GM23338 (cell line): ENCODE measurements at regions not wholly inside any gene's neighbourhood (a gene's known extent, or its start where the extent isn't known, plus 50 kb on each side); places are given as distances from the start of the nearest gene placed in this dataset.

Experiments
- ATAC-seq: fragments of 200-7000 bp; cut with Tn5 transposase; 3 replicates; pipeline ENCODE4 v1.9.1; 2020
- DNase-seq: peaks from one replicate; pipeline ENCODE4 v3.0.0-alpha.2; 2015; ENCODE audit warnings: low spot score
- H2AFZ ChIP-seq: fragments of 200-600 bp; sonication (generic); 2 replicates; pipeline ENCODE4 v1.8.0; 2016; ENCODE audit warnings: antibody characterized with exemption, mild to moderate bottlenecking, moderate library complexity
- H3F3A ChIP-seq: fragments of 200-600 bp; sonication (generic); replicated peaks from 2 replicates; pipeline ENCODE4 v1.8.0; 2017; ENCODE audit warnings: antibody characterized with exemption, mixed run types, low read depth
- H3K27ac ChIP-seq: fragments of 200-600 bp; sonication (generic); 2 replicates; pipeline ENCODE4 v1.6.1; 2016; ENCODE audit warnings: low read depth
- H3K27me3 ChIP-seq: fragments of 200-600 bp; sonication (generic); 2 replicates; pipeline ENCODE4 v1.8.0; 2016; ENCODE audit warnings: mild to moderate bottlenecking, mixed run types, moderate library complexity; ENCODE audit not compliant: insufficient read depth
- H3K36me3 ChIP-seq: fragments of 200-600 bp; sonication (generic); 2 replicates; pipeline ENCODE4 v1.8.0; 2016; ENCODE audit warnings: mild to moderate bottlenecking; ENCODE audit not compliant: insufficient read depth
- H3K4me1 ChIP-seq: fragments of 200-600 bp; sonication (generic); 2 replicates; pipeline ENCODE4 v1.8.0; 2016; ENCODE audit warnings: mild to moderate bottlenecking, moderate library complexity; ENCODE audit not compliant: insufficient read depth
- H3K4me2 ChIP-seq: fragments of 200-600 bp; sonication (generic); 2 replicates; pipeline ENCODE4 v1.7.1; 2017; ENCODE audit warnings: mixed run types
- H3K4me3 ChIP-seq: fragments of 200-600 bp; sonication (generic); 2 replicates; pipeline ENCODE4 v1.6.1; 2016; ENCODE audit warnings: mixed run types
- H3K79me2 ChIP-seq: fragments of 200-600 bp; sonication (generic); replicated peaks from 2 replicates; pipeline ENCODE4 v1.8.0; 2017; ENCODE audit warnings: mild to moderate bottlenecking; ENCODE audit not compliant: insufficient read depth
- H3K9me2 ChIP-seq: fragments of 200-600 bp; sonication (generic); 2 replicates; pipeline ENCODE4 v1.8.0; 2017; ENCODE audit not compliant: insufficient read depth
- H4K20me1 ChIP-seq: fragments of 200-600 bp; sonication (generic); replicated peaks from 2 replicates; pipeline ENCODE4 v1.8.0; 2017; ENCODE audit warnings: mild to moderate bottlenecking; ENCODE audit not compliant: insufficient read depth
- H3K27ac Mint-ChIP-seq: 2 replicates; pipeline ENCODE4 v1.8.0; 2020; ENCODE audit warnings: inconsistent platforms, mild to moderate bottlenecking, moderate library complexity, mixed read lengths
- H3K27me3 Mint-ChIP-seq: 3 replicates; pipeline ENCODE4 v1.8.0; 2022; ENCODE audit warnings: low read depth, mild to moderate bottlenecking, moderate library complexity, mixed read lengths, inconsistent platforms; ENCODE audit not compliant: insufficient read depth, poor library complexity
- H3K36me3 Mint-ChIP-seq: 3 replicates; pipeline ENCODE4 v1.8.0; 2021; ENCODE audit warnings: low read depth, mild to moderate bottlenecking, inconsistent platforms, moderate library complexity, mixed read lengths
- H3K4me1 Mint-ChIP-seq: 3 replicates; pipeline ENCODE4 v1.8.0; 2020; ENCODE audit warnings: mild to moderate bottlenecking, inconsistent platforms, mixed read lengths
- H3K4me3 Mint-ChIP-seq: 3 replicates; pipeline ENCODE4 v1.8.0; 2021; ENCODE audit warnings: moderate library complexity, mild to moderate bottlenecking, inconsistent platforms, mixed read lengths
- H3K9me3 Mint-ChIP-seq: 3 replicates; pipeline ENCODE4 v1.8.0; 2020; ENCODE audit warnings: moderate library complexity, mild to moderate bottlenecking, inconsistent platforms, mixed read lengths
- CTCF ChIP-seq, 2 experiments: fragments of 200-600 bp in 1 of 2; sonication (generic) in 1 of 2; conservative IDR thresholded peaks; 2 replicates each; pipeline versions ENCODE4 v1.5.1 to v1.6.1; 2016 to 2017; ENCODE audit warnings: antibody characterized with exemption in 2 of 2, low read depth in 2 of 2, mild to moderate bottlenecking in 2 of 2, moderate library complexity in 1 of 2
- ETS1 ChIP-seq: IDR thresholded peaks from 2 replicates; pipeline ENCODE4 v1.6.1; 2016; ENCODE audit warnings: antibody characterized with exemption
- EZH2phosphoT487 ChIP-seq: fragments of 200-600 bp; sonication (generic); IDR thresholded peaks from one replicate; pipeline ENCODE4 v1.8.1; 2018; ENCODE audit warnings: antibody characterized with exemption; ENCODE audit not compliant: unreplicated experiment
- POLR2AphosphoS5 ChIP-seq: IDR thresholded peaks from 2 replicates; pipeline ENCODE4 v1.6.1; 2016; ENCODE audit warnings: antibody characterized with exemption, low read depth
- REST ChIP-seq: IDR thresholded peaks from one replicate; pipeline ENCODE4 v1.6.1; 2018; ENCODE audit warnings: antibody characterized with exemption; ENCODE audit not compliant: unreplicated experiment
- TF ChIP-seq, protein P1 (sequence below): fragments of 250-450 bp; sonication (Bioruptor Pico); IDR thresholded peaks from 2 replicates; pipeline ENCODE4 v1.5.0; 2020; ENCODE audit warnings: mild to moderate bottlenecking, moderate library complexity

DNA sequence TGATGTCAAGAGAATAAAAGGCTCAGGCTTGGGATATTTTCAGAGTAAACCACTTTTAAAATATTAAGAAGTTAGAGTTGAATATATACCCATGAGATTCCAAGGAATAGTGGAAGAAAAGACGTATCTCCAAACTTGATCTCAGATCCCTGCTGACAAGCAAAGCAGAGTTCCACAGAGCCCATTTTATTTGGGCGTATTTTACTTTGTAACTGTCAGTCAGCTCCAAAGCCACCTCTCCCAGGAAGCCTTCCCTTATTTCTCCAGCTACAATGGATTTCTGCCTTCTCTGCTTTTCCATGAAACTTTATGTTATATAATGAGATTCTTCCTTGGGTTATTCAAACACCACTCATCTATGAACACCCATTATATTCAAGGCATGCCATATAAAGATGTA lies 295.7 kb downstream of the FZD1 start:
- H2AFZ ChIP-seq, result no peak overlapping the region
- no peaks in the 10 kb centered on the region for H3K79me2 ChIP-seq
- no peaks in the 10 kb centered on the region for H3K9me3 Mint-ChIP-seq
- peaks cover 4% of the 10 kb centered on the region; the same call in 1 of the 3 replicates for H3K4me1 Mint-ChIP-seq
- no peaks in the 10 kb centered on the region for H3K27me3 Mint-ChIP-seq
- H4K20me1 ChIP-seq, result no peaks in the 10 kb centered on the region
- peaks cover 6% of the 10 kb centered on the region; the same call in 1 of the 2 replicates for H3K9me2 ChIP-seq
- H3K36me3 ChIP-seq, result no peaks in the 10 kb centered on the region
- no peak for TF ChIP-seq ETS1
- no peak for TF ChIP-seq POLR2AphosphoS5
- TF ChIP-seq REST, result no peak
- no peak for TF ChIP-seq EZH2phosphoT487
- TF ChIP-seq, protein P1, sequence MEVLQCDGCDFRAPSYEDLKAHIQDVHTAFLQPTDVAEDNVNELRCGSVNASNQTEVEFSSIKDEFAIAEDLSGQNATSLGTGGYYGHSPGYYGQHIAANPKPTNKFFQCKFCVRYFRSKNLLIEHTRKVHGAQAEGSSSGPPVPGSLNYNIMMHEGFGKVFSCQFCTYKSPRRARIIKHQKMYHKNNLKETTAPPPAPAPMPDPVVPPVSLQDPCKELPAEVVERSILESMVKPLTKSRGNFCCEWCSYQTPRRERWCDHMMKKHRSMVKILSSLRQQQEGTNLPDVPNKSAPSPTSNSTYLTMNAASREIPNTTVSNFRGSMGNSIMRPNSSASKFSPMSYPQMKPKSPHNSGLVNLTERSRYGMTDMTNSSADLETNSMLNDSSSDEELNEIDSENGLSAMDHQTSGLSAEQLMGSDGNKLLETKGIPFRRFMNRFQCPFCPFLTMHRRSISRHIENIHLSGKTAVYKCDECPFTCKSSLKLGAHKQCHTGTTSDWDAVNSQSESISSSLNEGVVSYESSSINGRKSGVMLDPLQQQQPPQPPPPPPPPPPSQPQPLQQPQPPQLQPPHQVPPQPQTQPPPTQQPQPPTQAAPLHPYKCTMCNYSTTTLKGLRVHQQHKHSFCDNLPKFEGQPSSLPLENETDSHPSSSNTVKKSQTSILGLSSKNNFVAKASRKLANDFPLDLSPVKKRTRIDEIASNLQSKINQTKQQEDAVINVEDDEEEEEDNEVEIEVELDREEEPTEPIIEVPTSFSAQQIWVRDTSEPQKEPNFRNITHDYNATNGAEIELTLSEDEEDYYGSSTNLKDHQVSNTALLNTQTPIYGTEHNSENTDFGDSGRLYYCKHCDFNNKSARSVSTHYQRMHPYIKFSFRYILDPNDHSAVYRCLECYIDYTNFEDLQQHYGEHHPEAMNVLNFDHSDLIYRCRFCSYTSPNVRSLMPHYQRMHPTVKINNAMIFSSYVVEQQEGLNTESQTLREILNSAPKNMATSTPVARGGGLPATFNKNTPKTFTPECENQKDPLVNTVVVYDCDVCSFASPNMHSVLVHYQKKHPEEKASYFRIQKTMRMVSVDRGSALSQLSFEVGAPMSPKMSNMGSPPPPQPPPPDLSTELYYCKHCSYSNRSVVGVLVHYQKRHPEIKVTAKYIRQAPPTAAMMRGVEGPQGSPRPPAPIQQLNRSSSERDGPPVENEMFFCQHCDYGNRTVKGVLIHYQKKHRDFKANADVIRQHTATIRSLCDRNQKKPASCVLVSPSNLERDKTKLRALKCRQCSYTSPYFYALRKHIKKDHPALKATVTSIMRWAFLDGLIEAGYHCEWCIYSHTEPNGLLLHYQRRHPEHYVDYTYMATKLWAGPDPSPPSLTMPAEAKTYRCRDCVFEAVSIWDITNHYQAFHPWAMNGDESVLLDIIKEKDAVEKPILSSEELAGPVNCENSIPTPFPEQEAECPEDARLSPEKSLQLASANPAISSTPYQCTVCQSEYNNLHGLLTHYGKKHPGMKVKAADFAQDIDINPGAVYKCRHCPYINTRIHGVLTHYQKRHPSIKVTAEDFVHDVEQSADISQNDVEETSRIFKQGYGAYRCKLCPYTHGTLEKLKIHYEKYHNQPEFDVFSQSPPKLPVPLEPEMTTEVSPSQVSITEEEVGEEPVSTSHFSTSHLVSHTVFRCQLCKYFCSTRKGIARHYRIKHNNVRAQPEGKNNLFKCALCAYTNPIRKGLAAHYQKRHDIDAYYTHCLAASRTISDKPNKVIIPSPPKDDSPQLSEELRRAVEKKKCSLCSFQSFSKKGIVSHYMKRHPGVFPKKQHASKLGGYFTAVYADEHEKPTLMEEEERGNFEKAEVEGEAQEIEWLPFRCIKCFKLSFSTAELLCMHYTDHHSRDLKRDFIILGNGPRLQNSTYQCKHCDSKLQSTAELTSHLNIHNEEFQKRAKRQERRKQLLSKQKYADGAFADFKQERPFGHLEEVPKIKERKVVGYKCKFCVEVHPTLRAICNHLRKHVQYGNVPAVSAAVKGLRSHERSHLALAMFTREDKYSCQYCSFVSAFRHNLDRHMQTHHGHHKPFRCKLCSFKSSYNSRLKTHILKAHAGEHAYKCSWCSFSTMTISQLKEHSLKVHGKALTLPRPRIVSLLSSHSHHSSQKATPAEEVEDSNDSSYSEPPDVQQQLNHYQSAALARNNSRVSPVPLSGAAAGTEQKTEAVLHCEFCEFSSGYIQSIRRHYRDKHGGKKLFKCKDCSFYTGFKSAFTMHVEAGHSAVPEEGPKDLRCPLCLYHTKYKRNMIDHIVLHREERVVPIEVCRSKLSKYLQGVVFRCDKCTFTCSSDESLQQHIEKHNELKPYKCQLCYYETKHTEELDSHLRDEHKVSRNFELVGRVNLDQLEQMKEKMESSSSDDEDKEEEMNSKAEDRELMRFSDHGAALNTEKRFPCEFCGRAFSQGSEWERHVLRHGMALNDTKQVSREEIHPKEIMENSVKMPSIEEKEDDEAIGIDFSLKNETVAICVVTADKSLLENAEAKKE (CRISPR knock-in tag), result no peak
- no peak for TF ChIP-seq CTCF (conservative IDR thresholded peaks at IDR 0.05; ENCODE audit: low read depth in 2 of 2)
- H3K27me3 ChIP-seq, result no peaks in the 10 kb centered on the region
- ATAC-seq (no peak), DNase-seq (no peak)
- no peak overlapping the region for H3K27ac ChIP-seq
- H3K36me3 Mint-ChIP-seq, result no peaks in the 10 kb centered on the region
- H3K4me2 ChIP-seq, result no peak overlapping the region
- H3K4me1 ChIP-seq, result 0 out of 2 replicates have a peak, but pooled peaks cover 4% of the 10 kb centered on the region
- no peak overlapping the region for H3K4me3 ChIP-seq
- no peaks in the 10 kb centered on the region for H3F3A ChIP-seq
- no peak overlapping the region for H3K4me3 Mint-ChIP-seq
- H3K27ac Mint-ChIP-seq, result no peak overlapping the region
